ENCODE measurements at regions not wholly inside any gene's neighbourhood (a gene's known extent, or its start where the extent isn't known, plus 50 kb on each side); places are given as distances from the start of the nearest gene placed in this dataset.

- Histone ChIP-seq H4K91ac (ENCODE audit: insufficient read length, low read depth, low read length) (no peak overlapping the region), H3K18ac (ENCODE audit: insufficient read length, low read depth, low read length) (no peak overlapping the region), H3T11ph (ENCODE audit: low read length) (no peak overlapping the region), H4K5ac (ENCODE audit: insufficient read length, low read depth, low read length) (no peak overlapping the region), H4K20me1 (ENCODE audit: control insufficient read depth, insufficient read depth, insufficient read length) (no peaks in the 10 kb centered on the region), H4K8ac (replicated peaks; ENCODE audit: insufficient read length, low read depth, low read length) (no peak overlapping the region), H3K9me3 (ENCODE audit: control insufficient read depth, low read depth, low read length) (no peaks in the 10 kb centered on the region), H3K9ac (ENCODE audit: extremely low read depth, insufficient read length, low read length) (no peak overlapping the region), H3K27me3 (ENCODE audit: insufficient read depth, low read length) (no peaks in the 10 kb centered on the region), H3K79me2 (ENCODE audit: insufficient read depth, low read length) (no peaks in the 10 kb centered on the region), H3K27ac (ENCODE audit: insufficient read length, low read depth, low read length) (no peak overlapping the region), H3K23ac (ENCODE audit: insufficient read length, low read depth, low read length) (no peak overlapping the region), H3K79me1 (ENCODE audit: insufficient read depth, low read depth, low read length, poor library complexity, severe bottlenecking) (no peaks in the 10 kb centered on the region), H2BK20ac (ENCODE audit: low read depth, low read length, poor library complexity, severe bottlenecking) (no peak overlapping the region), H3K4me1 (ENCODE audit: insufficient read depth, low read length) (no peaks in the 10 kb centered on the region; the same call in 1 of the 2 replicates), H3K4ac (ENCODE audit: low read depth, low read length) (no peak overlapping the region), H2BK15ac (ENCODE audit: low read depth, low read length) (no peak overlapping the region), H2BK120ac (ENCODE audit: low read depth, low read length, poor library complexity, severe bottlenecking) (no peak overlapping the region), H2BK5ac (ENCODE audit: insufficient read length, low read length) (no peak overlapping the region), H3K56ac (ENCODE audit: insufficient read length, low read depth, low read length) (no peak overlapping the region), H2AK5ac (ENCODE audit: insufficient read length, low read length) (no peak overlapping the region), H3K23me2 (ENCODE audit: insufficient read length, low read depth, low read length, poor library complexity, severe bottlenecking) (no peaks in the 10 kb centered on the region), H3K14ac (ENCODE audit: insufficient read depth, low read length) (no peak overlapping the region), H3K4me2 (ENCODE audit: insufficient read depth, insufficient read length, low read length) (no peak overlapping the region), H2BK12ac (ENCODE audit: insufficient read length, low read depth, low read length) (no peak overlapping the region), H2AFZ (ENCODE audit: low read length) (no peak overlapping the region)
- Mint-ChIP-seq H3K36me3 (ENCODE audit: insufficient read depth in 1 of 3, low read depth in 3 of 3) (no peaks in the 10 kb centered on the region), H3K4me3 (no peak overlapping the region), H3K27ac (no peak overlapping the region; a peak in 1 of 7 replicates), H3K27me3 (ENCODE audit: low read depth) (no peaks in the 10 kb centered on the region), H3K4me1 (peaks cover 9% of the 10 kb centered on the region in 2 experiments; a peak in 3 of 4 replicates), H3K9me3 (no peaks in the 10 kb centered on the region; a peak in 1 of 5 replicates)
- no peak for DNase-seq
- TF ChIP-seq, protein P1, sequence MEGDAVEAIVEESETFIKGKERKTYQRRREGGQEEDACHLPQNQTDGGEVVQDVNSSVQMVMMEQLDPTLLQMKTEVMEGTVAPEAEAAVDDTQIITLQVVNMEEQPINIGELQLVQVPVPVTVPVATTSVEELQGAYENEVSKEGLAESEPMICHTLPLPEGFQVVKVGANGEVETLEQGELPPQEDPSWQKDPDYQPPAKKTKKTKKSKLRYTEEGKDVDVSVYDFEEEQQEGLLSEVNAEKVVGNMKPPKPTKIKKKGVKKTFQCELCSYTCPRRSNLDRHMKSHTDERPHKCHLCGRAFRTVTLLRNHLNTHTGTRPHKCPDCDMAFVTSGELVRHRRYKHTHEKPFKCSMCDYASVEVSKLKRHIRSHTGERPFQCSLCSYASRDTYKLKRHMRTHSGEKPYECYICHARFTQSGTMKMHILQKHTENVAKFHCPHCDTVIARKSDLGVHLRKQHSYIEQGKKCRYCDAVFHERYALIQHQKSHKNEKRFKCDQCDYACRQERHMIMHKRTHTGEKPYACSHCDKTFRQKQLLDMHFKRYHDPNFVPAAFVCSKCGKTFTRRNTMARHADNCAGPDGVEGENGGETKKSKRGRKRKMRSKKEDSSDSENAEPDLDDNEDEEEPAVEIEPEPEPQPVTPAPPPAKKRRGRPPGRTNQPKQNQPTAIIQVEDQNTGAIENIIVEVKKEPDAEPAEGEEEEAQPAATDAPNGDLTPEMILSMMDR (conservative IDR thresholded peaks at IDR 0.05), result no peak
- WGBS (ENCODE audit: extremely low coverage, insufficient read length, low lambda C conversion rate), result no CpG with 5 or more reads among the region's 1 CpG
These were observed 292.8 kb downstream of the PTBP2 start for GRCh38 chr1:97014426-97014825.

Measured in H9 (cell line).